ENCODE measurements at regions not wholly inside any gene's neighbourhood (a gene's known extent, or its start where the extent isn't known, plus 50 kb on each side); places are given as distances from the start of the nearest gene placed in this dataset.

- no peak for FAIRE-seq
- no peak for DNase-seq (ENCODE audit: extremely low spot score, insufficient read length, low read depth)
Measured at GRCh38 chr13:91162589-91162988, 184.9 kb upstream of the MIR17HG start.

DNA sequence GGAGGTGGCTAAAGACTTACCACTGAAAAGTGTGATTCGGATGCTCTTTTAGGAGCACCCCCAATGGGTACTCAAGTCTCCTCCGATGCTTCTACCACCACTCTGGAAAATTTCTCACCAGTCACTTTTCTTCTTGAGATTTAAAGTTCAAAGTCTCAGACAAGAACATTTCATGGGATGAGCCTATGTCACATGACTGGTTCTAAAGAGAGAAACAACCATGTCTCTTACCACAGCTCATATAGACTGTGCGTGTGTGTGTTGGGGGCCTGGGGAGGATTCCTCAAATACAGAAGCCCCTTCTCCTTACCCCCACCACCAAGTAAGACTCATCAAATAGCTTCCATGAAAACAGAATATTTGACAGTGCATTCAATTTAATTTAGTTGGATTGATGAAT, 181.7 kb upstream of the MIR17HG start:
- DNase-seq (ENCODE audit: extremely low spot score, insufficient read length, low read depth) = no peak
- FAIRE-seq = no peak

DNA sequence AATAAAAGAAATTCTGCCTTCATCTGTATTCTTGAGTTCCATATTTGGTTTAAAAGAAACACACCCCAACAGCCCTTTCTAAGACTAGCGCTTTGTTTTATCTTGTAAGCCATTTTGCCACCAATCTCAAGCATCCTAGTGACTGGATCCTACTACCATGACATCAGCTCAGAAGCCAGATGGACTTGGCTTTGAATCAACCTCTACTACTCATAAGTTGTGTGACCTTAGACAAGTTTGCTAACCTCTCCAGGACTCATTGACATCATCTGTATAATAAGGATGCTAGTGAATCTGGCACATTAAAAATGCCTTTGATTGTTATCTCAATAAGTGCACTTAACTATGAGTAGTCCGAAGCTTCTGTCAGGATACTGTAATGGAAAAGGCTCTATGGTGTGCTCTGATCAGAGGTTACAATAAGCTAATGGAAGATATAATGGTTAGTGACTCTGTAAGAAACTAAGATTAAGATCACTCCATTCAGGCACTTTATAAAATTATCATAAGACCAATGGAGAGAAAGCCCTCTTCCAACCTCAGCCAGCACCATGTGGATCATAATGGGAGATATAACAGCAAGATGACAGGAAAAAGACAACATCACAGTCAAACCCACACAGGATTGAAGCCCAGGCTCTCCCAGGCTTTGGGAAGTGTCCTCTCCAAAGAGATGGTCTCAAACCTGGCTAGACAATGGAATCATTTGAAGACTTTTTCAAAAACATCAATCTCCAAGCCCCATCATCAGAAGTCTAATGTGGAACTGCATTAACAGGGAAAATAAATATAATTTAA, 180.6 kb upstream of the MIR17HG start:
- no peak for DNase-seq (ENCODE audit: extremely low spot score, insufficient read length, low read depth)
- FAIRE-seq = no peak

DNA sequence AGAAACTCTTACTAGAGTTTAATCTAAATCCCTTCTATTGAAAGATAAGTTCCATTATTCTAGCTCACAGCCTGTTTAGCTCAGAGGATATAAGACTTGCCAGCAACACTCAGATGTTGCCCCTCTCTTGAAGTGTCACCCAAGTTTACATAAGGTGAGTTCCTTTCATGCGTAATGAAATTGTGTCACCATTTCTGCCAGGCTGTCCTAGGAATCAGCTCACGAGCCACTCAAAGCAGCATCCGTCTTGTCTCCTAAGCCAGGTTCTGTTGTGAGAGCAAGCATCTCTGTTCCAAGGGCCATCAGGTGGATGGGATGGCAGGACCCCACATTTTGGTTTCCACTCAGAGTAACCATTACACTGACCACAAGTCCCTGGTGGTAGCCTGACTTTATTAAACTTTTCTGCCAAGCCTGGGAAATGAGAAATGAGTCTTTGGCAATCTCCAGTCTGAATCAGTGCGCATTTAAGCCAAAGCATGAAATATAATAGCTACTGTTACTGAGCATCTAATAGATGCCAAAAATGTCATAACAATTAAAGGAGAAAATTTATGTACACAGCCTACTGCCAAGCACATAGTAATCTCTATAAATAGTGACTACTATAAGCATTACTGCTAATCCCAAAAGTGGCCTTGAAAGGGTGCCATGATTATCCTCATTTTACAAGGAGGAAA, 179.6 kb upstream of the MIR17HG start:
- DNase-seq (ENCODE audit: extremely low spot score, insufficient read length, low read depth) = no peak
- FAIRE-seq = no peak

GRCh38 chr13:91168386-91168711, 179.1 kb upstream of the MIR17HG start:
- no peak for FAIRE-seq
- DNase-seq (ENCODE audit: extremely low spot score, insufficient read length, low read depth) = no peak

DNA sequence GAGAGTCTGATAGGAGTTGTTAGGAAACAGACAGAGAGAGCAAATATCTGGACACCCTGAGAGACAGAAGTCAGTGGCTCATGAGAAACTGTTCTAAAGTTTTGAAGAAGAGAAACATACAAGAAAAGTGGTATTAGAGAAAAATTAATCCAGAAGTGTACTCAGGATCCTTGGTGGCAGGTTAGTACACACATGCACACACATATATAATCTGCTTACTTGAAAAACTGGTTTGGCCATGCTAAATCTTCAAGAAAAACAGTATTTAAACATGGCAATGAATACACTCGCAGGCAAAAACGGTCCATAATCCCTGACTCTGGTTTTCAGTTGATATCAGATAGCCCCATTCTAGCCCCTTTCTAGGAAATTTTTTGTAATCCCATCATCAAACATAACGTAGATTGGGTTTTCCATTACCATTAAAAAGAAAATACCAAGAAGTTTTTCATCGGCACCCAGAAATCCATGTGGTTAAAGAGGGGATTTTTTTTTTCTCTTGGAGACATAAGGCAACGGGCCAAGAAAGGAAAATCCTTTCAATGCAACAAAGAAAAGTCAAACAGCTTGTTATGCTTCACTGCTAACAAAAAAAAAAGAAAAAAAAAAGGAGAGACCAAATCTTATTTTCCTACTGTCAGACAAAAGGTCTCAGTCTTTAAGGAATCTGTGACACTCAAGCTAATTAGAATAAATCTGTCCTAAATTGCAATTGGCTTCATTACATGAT, 178.0 kb upstream of the MIR17HG start:
- DNase-seq (ENCODE audit: extremely low spot score, insufficient read length, low read depth) (no peak), FAIRE-seq (no peak)

DNA sequence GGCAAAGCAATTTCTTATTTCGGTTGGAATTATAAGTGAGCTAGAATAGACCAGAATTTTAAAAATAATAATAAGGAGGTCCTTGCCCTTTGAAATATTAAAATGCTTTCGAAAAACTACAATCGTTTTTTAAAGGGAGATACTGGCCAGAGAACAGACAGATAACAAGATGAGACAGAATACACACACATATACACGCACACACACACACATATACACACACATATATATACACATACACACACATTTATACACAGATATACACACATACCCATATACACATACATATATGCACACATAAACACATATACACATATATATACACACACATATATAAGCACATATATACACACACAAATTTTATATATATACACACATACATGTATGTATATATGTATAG, 175.3 kb upstream of the MIR17HG start:
- FAIRE-seq (no peak), DNase-seq (ENCODE audit: extremely low spot score, insufficient read length, low read depth) (no peak)

DNA sequence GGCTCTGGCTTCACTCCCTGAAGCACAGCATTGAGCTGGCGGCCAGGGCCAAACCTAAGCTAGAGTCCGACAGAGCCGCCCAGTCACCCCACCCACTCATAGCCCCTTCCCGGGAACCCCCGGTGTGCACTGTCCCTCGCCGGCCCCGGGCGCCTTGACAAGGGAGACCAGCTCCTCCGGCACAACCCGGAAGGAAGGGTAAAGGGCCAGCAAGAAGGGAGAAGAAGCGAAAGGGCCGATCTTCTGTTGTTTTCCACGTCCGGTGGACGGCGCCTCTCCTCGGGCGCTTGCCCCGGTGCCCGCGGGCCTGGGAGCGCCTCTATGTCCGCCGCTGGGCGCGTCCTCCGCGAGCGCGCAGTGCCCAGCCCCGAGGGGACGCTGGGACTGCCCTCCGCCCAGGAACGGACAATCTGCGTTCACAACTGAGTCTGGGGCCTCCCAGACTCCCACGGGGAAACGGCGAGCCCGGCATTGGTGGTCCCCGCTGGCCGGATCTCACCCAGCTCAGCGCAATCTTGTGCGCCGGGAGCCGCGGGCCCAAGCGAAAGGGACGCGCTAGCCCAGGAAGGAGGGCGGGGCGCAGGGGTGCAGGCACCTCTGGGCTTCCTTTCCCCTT, 172.5 kb upstream of the MIR17HG start:
- no peak for FAIRE-seq
- DNase-seq (ENCODE audit: extremely low spot score, insufficient read length, low read depth) = no peak

DNA sequence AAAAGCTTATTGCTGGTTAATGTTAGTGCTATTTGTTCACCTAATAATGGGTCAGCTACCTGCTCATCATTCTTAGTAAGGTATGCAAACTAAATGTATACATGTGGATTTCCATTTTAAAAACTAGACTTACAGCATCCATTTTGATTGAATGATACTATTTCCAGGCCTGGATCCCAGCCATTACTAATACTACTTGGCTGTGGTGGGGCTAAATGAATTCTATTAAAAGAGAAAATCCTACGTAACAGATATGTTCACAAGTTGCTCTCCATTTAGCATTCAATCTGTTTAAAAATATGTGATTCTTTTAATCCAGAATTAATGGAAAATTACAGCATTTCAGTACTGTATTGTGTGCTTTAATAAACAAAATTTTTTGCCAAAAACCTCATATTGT, 169.4 kb upstream of the MIR17HG start:
- no peak for DNase-seq (ENCODE audit: extremely low spot score, insufficient read length, low read depth)
- no peak for FAIRE-seq

DNA sequence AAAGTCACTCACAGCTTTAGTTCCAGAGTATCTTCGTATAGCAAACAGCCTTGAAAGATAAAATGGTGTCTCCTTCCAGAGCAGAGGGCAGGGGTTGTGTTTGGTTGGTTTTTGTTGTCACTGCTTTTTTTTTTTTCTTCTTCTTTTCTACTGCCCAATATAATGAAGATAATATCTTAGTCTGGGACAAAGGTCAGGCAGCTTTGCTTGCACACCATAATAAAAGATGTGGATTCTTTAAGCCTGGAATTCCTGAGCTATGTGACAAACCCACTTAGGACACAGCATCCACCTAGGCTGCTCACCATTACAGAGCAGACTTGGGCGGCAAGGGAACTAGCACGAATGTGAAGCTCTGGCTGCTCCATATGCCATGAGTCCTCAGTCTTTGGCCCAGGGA, 165.6 kb upstream of the MIR17HG start:
- DNase-seq (ENCODE audit: extremely low spot score, insufficient read length, low read depth) (no peak), FAIRE-seq (no peak)

DNA sequence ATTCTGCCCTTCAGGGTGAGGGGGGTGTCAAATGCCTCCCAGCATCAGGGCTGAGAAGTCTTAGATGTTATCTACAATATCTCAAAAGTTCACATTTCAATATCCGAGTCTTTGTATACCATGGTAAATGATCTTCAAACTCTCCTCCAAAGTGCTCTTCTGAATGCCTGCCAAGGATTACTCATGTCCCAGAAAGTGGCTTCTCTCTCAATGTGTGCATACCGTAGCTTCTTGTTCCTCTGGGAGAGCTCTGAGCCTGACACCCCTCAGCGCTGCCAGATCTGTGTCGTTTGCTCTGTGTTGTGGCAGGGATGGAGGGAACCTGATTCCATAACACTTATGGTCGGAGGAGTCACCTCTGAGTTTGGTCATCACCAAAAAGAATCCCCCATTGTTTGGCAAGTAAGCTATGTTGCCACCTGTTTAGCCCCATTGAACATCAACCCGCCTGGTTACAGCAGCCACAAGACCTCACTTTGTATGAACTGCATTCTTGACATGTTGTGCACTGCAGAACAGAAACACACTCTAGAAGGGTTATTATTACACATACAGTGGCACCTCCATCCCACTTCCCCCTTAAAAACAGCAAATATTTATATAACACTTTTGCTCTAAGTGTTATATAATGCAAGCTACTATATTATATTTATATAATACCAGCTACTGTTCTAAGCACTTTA, 163.1 kb upstream of the MIR17HG start:
- no peak for FAIRE-seq
- DNase-seq (ENCODE audit: extremely low spot score, insufficient read length, low read depth) = no peak

GRCh38 chr13:91185294-91185863, 162.1 kb upstream of the MIR17HG start:
- DNase-seq (ENCODE audit: extremely low spot score, insufficient read length, low read depth) = no peak
- no peak for FAIRE-seq

GRCh38 chr13:91187522-91187921, 160.0 kb upstream of the MIR17HG start:
- FAIRE-seq = no peak
- DNase-seq (ENCODE audit: extremely low spot score, insufficient read length, low read depth) = no peak

DNA sequence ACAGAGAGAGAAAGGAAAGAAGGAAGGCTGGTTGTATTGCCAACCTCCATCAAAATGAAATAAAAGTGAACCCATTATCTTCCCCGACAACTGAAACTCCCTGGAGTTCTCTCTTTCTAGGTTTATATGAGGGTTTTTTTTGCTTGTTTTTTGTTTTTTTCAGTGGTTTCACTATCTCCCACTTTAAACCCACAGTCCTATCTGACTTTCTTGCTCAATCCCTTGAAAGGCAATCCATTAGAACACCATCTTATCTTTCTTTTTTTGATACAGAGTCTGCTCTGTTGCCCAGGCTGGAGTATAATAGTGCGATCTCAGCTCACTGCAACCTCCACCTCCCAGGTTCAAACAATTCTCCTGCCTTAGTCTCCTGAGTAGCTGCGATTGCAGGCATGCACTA, 158.0 kb upstream of the MIR17HG start:
- DNase-seq (ENCODE audit: extremely low spot score, insufficient read length, low read depth) (no peak), FAIRE-seq (no peak)

DNA sequence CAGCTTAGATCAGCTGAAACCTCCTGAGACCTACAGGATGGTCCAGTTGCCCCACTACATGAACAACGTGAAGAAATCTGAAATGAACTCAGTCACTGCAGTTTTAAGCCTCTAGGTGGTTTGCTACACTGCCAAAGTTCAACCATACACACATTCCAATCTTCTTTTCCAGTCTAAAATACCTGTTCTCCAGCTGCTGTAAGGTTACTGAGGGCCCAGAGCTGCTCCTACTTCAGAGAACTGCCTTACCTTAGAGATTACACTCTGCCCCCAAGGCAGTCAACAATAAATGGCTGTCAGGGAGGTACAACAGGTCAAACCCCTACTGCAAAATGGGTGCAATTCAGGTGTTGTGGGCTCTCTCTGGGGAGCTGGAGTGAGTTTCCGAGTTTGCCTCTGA, 154.1 kb upstream of the MIR17HG start:
- DNase-seq (ENCODE audit: extremely low spot score, insufficient read length, low read depth) (no peak), FAIRE-seq (no peak)

- DNase-seq (ENCODE audit: extremely low spot score, insufficient read length, low read depth) (no peak), FAIRE-seq (no peak)
Measured at GRCh38 chr13:91195789-91196188, 151.7 kb upstream of the MIR17HG start.

- FAIRE-seq = no peak
- DNase-seq (ENCODE audit: extremely low spot score, insufficient read length, low read depth) = no peak
Measured at GRCh38 chr13:91196958-91197357, 150.5 kb upstream of the MIR17HG start.

GRCh38 chr13:91199866-91200265, 147.6 kb upstream of the MIR17HG start:
- no peak for FAIRE-seq
- no peak for DNase-seq (ENCODE audit: extremely low spot score, insufficient read length, low read depth)

DNA sequence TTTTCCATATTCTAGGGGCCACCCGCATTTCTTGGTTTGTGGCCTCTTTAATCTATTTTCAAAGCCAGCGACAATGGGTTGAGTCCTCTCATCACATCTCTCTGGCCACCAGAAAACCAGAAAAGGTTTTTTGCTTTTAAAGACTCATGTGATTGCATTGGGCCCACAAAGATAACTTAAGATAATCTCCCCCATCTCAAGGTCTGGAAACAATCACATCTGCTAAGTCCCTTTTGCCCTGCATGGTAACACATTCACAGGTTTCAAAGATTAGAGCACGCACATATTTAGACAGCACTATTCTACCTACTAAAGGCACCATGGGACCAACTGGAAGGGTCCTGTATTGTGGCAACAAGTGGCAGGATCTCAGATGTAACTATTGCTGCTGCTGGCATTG, 147.0 kb upstream of the MIR17HG start:
- DNase-seq (ENCODE audit: extremely low spot score, insufficient read length, low read depth) (no peak), FAIRE-seq (no peak)

GRCh38 chr13:91203430-91203829, 144.1 kb upstream of the MIR17HG start:
- DNase-seq (ENCODE audit: extremely low spot score, insufficient read length, low read depth) = no peak
- FAIRE-seq = no peak

Data from GM18507 (cell line).